ENCODE measurements at regions not wholly inside any gene's neighbourhood (a gene's known extent, or its start where the extent isn't known, plus 50 kb on each side); places are given as distances from the start of the nearest gene placed in this dataset.
"Not testable (repeated sequence)": the region's sequence is repeated elsewhere in the genome, so short reads cannot be mapped to it uniquely, and the experiment has no call there.

- Mint-ChIP-seq H3K27me3 (peaks cover 26% of the 10 kb centered on the region), H3K4me1 (no peaks in the 10 kb centered on the region)
- no peak for ATAC-seq
Measured at GRCh38 chr12:75746621-75747020, 235.2 kb upstream of the KRR1 start.

GRCh38 chr12:75744607-75745256, 233.3 kb upstream of the KRR1 start:
- ATAC-seq: no peak
- Mint-ChIP-seq H3K9me3 (peaks cover 0 to 7% of the 10 kb centered on the region in 2 donors), H3K27ac (no peak overlapping the region), H3K4me3 (no peak overlapping the region), H3K4me1 (no peaks in the 10 kb centered on the region), H3K27me3 (peaks cover 29% of the 10 kb centered on the region)
- no peak for DNase-seq

More at GRCh38 chr12:75746621-75747020, 235.2 kb upstream of the KRR1 start:
- no peak overlapping the region for H3K4me3 Mint-ChIP-seq
- H3K9me3 Mint-ChIP-seq: peaks cover 0 to 6% of the 10 kb centered on the region in 2 donors
- H3K27ac Mint-ChIP-seq: no peak overlapping the region
- DNase-seq: no peak

- peaks cover 0 to 7% of the 10 kb centered on the region in 2 donors for H3K9me3 Mint-ChIP-seq
- no peak overlapping the region for H3K27ac Mint-ChIP-seq
- no peak overlapping the region for H3K4me3 Mint-ChIP-seq
- peaks cover 29% of the 10 kb centered on the region for H3K27me3 Mint-ChIP-seq
- DNase-seq: no peak
- no peak for ATAC-seq
- H3K4me1 Mint-ChIP-seq: peaks cover 14% of the 10 kb centered on the region
Measured at GRCh38 chr12:75742961-75743360, 231.6 kb upstream of the KRR1 start.

GRCh38 chr12:75742048-75742447, 230.6 kb upstream of the KRR1 start:
- no peak for ATAC-seq
- Mint-ChIP-seq H3K27ac (no peak overlapping the region), H3K4me1 (peaks cover 19% of the 10 kb centered on the region), H3K27me3 (peaks cover 29% of the 10 kb centered on the region), H3K4me3 (no peak overlapping the region), H3K9me3 (peaks cover 0 to 7% of the 10 kb centered on the region in 2 donors)
- no peak for DNase-seq

GRCh38 chr12:75739912-75740311, 228.5 kb upstream of the KRR1 start:
- no peak overlapping the region for H3K27ac Mint-ChIP-seq
- no peak for ATAC-seq
- DNase-seq: no peak
- H3K4me3 Mint-ChIP-seq: no peak overlapping the region
- peaks cover 19% of the 10 kb centered on the region for H3K4me1 Mint-ChIP-seq
- peaks cover 19% of the 10 kb centered on the region for H3K27me3 Mint-ChIP-seq
- peaks cover 0 to 7% of the 10 kb centered on the region in 2 donors for H3K9me3 Mint-ChIP-seq

GRCh38 chr12:75739098-75739497, 227.7 kb upstream of the KRR1 start:
- ATAC-seq, H3K27ac Mint-ChIP-seq, H3K9me3 Mint-ChIP-seq, DNase-seq: not testable (repeated sequence)
- H3K27me3 Mint-ChIP-seq: peaks cover 11% of the 10 kb centered on the region
- H3K4me1 Mint-ChIP-seq: peaks cover 19% of the 10 kb centered on the region
- H3K4me3 Mint-ChIP-seq: peak overlapping the region in 1 of 2 donors; percentile 18

- H3K4me1 Mint-ChIP-seq: peaks cover 19% of the 10 kb centered on the region
- peaks cover 0 to 7% of the 10 kb centered on the region in 2 donors for H3K9me3 Mint-ChIP-seq
- no peak overlapping the region for H3K4me3 Mint-ChIP-seq
- DNase-seq (peak; percentile 29 to 43), ATAC-seq (peak; percentile 98)
- no peak overlapping the region for H3K27ac Mint-ChIP-seq
- H3K27me3 Mint-ChIP-seq: peaks cover 10% of the 10 kb centered on the region
Measured at GRCh38 chr12:75738486-75738885, 227.1 kb upstream of the KRR1 start.

- peaks cover 19% of the 10 kb centered on the region for H3K4me1 Mint-ChIP-seq
- no peak for ATAC-seq
- H3K27ac Mint-ChIP-seq: no peak overlapping the region
- no peaks in the 10 kb centered on the region for H3K9me3 Mint-ChIP-seq
- peaks cover 6% of the 10 kb centered on the region for H3K27me3 Mint-ChIP-seq
- H3K4me3 Mint-ChIP-seq: no peak overlapping the region
- no peak for DNase-seq
Measured at GRCh38 chr12:75735853-75736252, 224.4 kb upstream of the KRR1 start.

GRCh38 chr12:75728826-75729225, 217.4 kb upstream of the KRR1 start:
- H3K27me3 Mint-ChIP-seq: peaks cover 6% of the 10 kb centered on the region

GRCh38 chr12:75727577-75727976, 216.2 kb upstream of the KRR1 start:
- Mint-ChIP-seq H3K27ac (no peak overlapping the region), H3K4me3 (no peak overlapping the region), H3K4me1 (peaks cover 11% of the 10 kb centered on the region), H3K9me3 (peaks cover 0 to under 1% of the 10 kb centered on the region in 2 donors), H3K27me3 (no peaks in the 10 kb centered on the region)
- ATAC-seq (no peak), DNase-seq (no peak)

More at GRCh38 chr12:75728826-75729225, 217.4 kb upstream of the KRR1 start:
- DNase-seq (no peak), ATAC-seq (no peak)
- Mint-ChIP-seq H3K9me3 (no peaks in the 10 kb centered on the region), H3K4me3 (no peak overlapping the region), H3K27ac (no peak overlapping the region), H3K4me1 (no peaks in the 10 kb centered on the region)

- Mint-ChIP-seq H3K9me3 (peaks cover 0 to 4% of the 10 kb centered on the region in 2 donors), H3K27ac (no peak overlapping the region), H3K4me3 (no peak overlapping the region), H3K27me3 (peaks cover 5% of the 10 kb centered on the region), H3K4me1 (peaks cover 21% of the 10 kb centered on the region)
- DNase-seq (no peak), ATAC-seq (no peak)
Measured at GRCh38 chr12:75725521-75726111, 214.2 kb upstream of the KRR1 start.

- Mint-ChIP-seq H3K27ac (no peak overlapping the region), H3K27me3 (peaks cover 12% of the 10 kb centered on the region), H3K4me1 (peaks cover 21% of the 10 kb centered on the region), H3K9me3 (peaks cover 0 to 4% of the 10 kb centered on the region in 2 donors), H3K4me3 (no peak overlapping the region)
- no peak for DNase-seq
- ATAC-seq: no peak
Measured at GRCh38 chr12:75724928-75725312, 213.5 kb upstream of the KRR1 start.

GRCh38 chr12:75724307-75724927, 213.0 kb upstream of the KRR1 start:
- Mint-ChIP-seq H3K4me3 (no peak overlapping the region), H3K4me1 (peaks cover 21% of the 10 kb centered on the region), H3K27me3 (peaks cover 12% of the 10 kb centered on the region), H3K9me3 (peaks cover 0 to 4% of the 10 kb centered on the region in 2 donors), H3K27ac (no peak overlapping the region)
- DNase-seq: no peak
- ATAC-seq: no peak

GRCh38 chr12:75722714-75723200, 211.3 kb upstream of the KRR1 start:
- peaks cover 21% of the 10 kb centered on the region for H3K4me1 Mint-ChIP-seq
- H3K9me3 Mint-ChIP-seq: peaks cover 0 to 4% of the 10 kb centered on the region in 2 donors
- peak; percentile 96 for ATAC-seq
- H3K27ac Mint-ChIP-seq: peak overlapping the region; percentile 92 to 96
- peak overlapping the region; percentile 30 to 44 for H3K4me3 Mint-ChIP-seq
- peak; percentile 20 to 51 for DNase-seq
- H3K27me3 Mint-ChIP-seq: peaks cover 12% of the 10 kb centered on the region

GRCh38 chr12:75721796-75722195, 210.4 kb upstream of the KRR1 start:
- DNase-seq (no peak), ATAC-seq (no peak)
- Mint-ChIP-seq H3K27ac (peak overlapping the region in 1 of 2 donors; percentile 37), H3K4me3 (no peak overlapping the region), H3K9me3 (peaks cover 0 to 4% of the 10 kb centered on the region in 2 donors), H3K27me3 (peaks cover 12% of the 10 kb centered on the region), H3K4me1 (peaks cover 21% of the 10 kb centered on the region)
